Urothelium cell line (cell line): ENCODE measurements at regions not wholly inside any gene's neighbourhood (a gene's known extent, or its start where the extent isn't known, plus 50 kb on each side); places are given as distances from the start of the nearest gene placed in this dataset.

Experiments
- DNase-seq: peaks from one replicate; pipeline ENCODE4 v3.0.0; 2011; ENCODE audit warnings: low spot score, mixed read lengths
- FAIRE-seq: peaks from 2 replicates; lab custom pipeline; 2011; peaks lifted over from hg19 to GRCh38; lab: Jason Lieb, UNC

GRCh38 chr2:189363559-189363958 is 77.7 kb upstream of the WDR75 start:
- no peak for FAIRE-seq
- DNase-seq, result peak; percentile 42

- no peak for DNase-seq
- FAIRE-seq, result no peak
These were observed 76.7 kb upstream of the WDR75 start for GRCh38 chr2:189364607-189365006.

- DNase-seq, result no peak
- no peak for FAIRE-seq
These were observed 74.9 kb upstream of the WDR75 start for GRCh38 chr2:189366349-189366748.

GRCh38 chr2:189367343-189367742 is 73.9 kb upstream of the WDR75 start:
- no peak for DNase-seq
- FAIRE-seq, result no peak

- no peak for DNase-seq
- FAIRE-seq, result no peak
These were observed 71.7 kb upstream of the WDR75 start for GRCh38 chr2:189369566-189369965.

GRCh38 chr2:189370719-189371118 is 70.6 kb upstream of the WDR75 start:
- DNase-seq (no peak), FAIRE-seq (peak; percentile 13)

- DNase-seq (no peak), FAIRE-seq (no peak)
These were observed 68.5 kb upstream of the WDR75 start for GRCh38 chr2:189372688-189373257.

GRCh38 chr2:189374481-189374880 is 66.8 kb upstream of the WDR75 start:
- FAIRE-seq, result no peak
- DNase-seq, result no peak

- no peak for FAIRE-seq
- no peak for DNase-seq
These were observed 65.4 kb upstream of the WDR75 start for GRCh38 chr2:189375842-189376241.

GRCh38 chr2:189379287-189379630 is 62.0 kb upstream of the WDR75 start:
- DNase-seq (peak; percentile 5), FAIRE-seq (no peak)

GRCh38 chr2:189379731-189380261 is 61.5 kb upstream of the WDR75 start:
- FAIRE-seq (no peak), DNase-seq (no peak)

GRCh38 chr2:189382668-189383067 is 58.6 kb upstream of the WDR75 start:
- FAIRE-seq, result peak; percentile 70

GRCh38 chr2:189386741-189387140 is 54.5 kb upstream of the WDR75 start:
- DNase-seq, result no peak
- FAIRE-seq, result no peak

More at GRCh38 chr2:189382668-189383067, 58.6 kb upstream of the WDR75 start:
- DNase-seq, result no peak

GRCh38 chr2:189391201-189391600 is 50.1 kb upstream of the WDR75 start:
- DNase-seq (no peak), FAIRE-seq (no peak)
